B cell (primary cell): ENCODE measurements at regions not wholly inside any gene's neighbourhood (a gene's known extent, or its start where the extent isn't known, plus 50 kb on each side); places are given as distances from the start of the nearest gene placed in this dataset.

Experiments
- ATAC-seq: fragments of 200-7000 bp; cut with Tn5 transposase; one replicate; pipeline ENCODE4 v1.10.0; 2021; ENCODE audit warnings: low read depth, mild to moderate bottlenecking, moderate number of reproducible peaks, moderate library complexity
- CTCF ChIA-PET: fragments of 350-600 bp; sonication (Branson Sonifier 250); formaldehyde crosslinking; loops from one replicate; lab custom pipeline; 2021; ENCODE audit warnings: antibody characterized with exemption, inconsistent platforms; lab: Charles Lee
- POLR2A ChIA-PET: fragments of 350-600 bp; sonication (Branson Sonifier 250); formaldehyde crosslinking; loops from one replicate; lab custom pipeline; 2021; ENCODE audit warnings: antibody characterized with exemption; lab: Charles Lee
- DNase-seq: peaks from one replicate; pipeline ENCODE4 v3.0.0; 2013
- H2AFZ ChIP-seq: 2 replicates; pipeline ENCODE4 v1.6.1; 2012; ENCODE audit warnings: mild to moderate bottlenecking, low read depth, low read length; ENCODE audit not compliant: insufficient read depth, poor library complexity, severe bottlenecking
- H3K27ac ChIP-seq, 2 donors: 1 replicate in 1 of 2; 2 replicates in 1 of 2; pipeline ENCODE4 v1.5.1; 2012 to 2013; ENCODE audit warnings: low read length in 2 of 2, mild to moderate bottlenecking in 2 of 2, moderate library complexity in 1 of 2
- H3K27me3 ChIP-seq, 4 experiments: fragments of 200-600 bp in 1 of 4; sonication (generic) in 1 of 4; replicated peaks in 1 of 4; 1 replicate in 2 of 4; 2 replicates in 2 of 4; pipeline versions ENCODE4 v1.6.1 to v1.7.0; 2013 to 2016; ENCODE audit warnings: low read length in 3 of 4, mild to moderate bottlenecking in 2 of 4, mixed read lengths in 1 of 4, moderate library complexity in 1 of 4; ENCODE audit not compliant: insufficient read depth in 4 of 4, control insufficient read depth in 3 of 4; ENCODE audit errors: control extremely low read depth in 1 of 4
- H3K36me3 ChIP-seq, 2 experiments: replicated peaks in 1 of 2; 1 replicate in 1 of 2; 2 replicates in 1 of 2; pipeline versions ENCODE4 v1.6.1 to v1.7.1; 2013; ENCODE audit warnings: low read length in 1 of 2; ENCODE audit not compliant: insufficient read depth in 2 of 2, control insufficient read depth in 1 of 2; ENCODE audit errors: control extremely low read depth in 1 of 2, extremely low read depth in 1 of 2
- H3K4me1 ChIP-seq, 2 donors: fragments of 200-600 bp in 1 of 2; sonication (generic) in 1 of 2; 1 replicate in 1 of 2; 2 replicates in 1 of 2; pipeline versions ENCODE4 v1.5.1 to v1.6.1; 2013 to 2017; ENCODE audit warnings: low read length in 2 of 2; ENCODE audit not compliant: control insufficient read depth in 2 of 2, insufficient read depth in 2 of 2
- H3K4me2 ChIP-seq: replicated peaks from 2 replicates; pipeline ENCODE3; 2012; ENCODE audit warnings: mild to moderate bottlenecking, low read depth, low read length; ENCODE audit not compliant: poor library complexity, severe bottlenecking
- H3K4me3 ChIP-seq, 5 experiments: fragments of 200-600 bp in 1 of 5; sonication (generic) in 1 of 5; 1 replicate in 3 of 5; 2 replicates in 2 of 5; pipeline versions ENCODE4 v1.5.1 to v1.7.0; 2011 to 2016; ENCODE audit warnings: low read length in 4 of 5, mild to moderate bottlenecking in 4 of 5, low read depth in 2 of 5, control low read depth in 1 of 5, moderate library complexity in 1 of 5; ENCODE audit not compliant: insufficient read depth in 1 of 5; ENCODE audit errors: control extremely low read depth in 1 of 5, extremely low read depth in 1 of 5
- H3K79me2 ChIP-seq: fragments of 200-600 bp; sonication (generic); one replicate; pipeline ENCODE4 v1.6.0; 2016; ENCODE audit warnings: low read length; ENCODE audit not compliant: control insufficient read depth, insufficient read depth
- H3K9ac ChIP-seq: fragments of 200-600 bp; sonication (generic); 2 replicates; pipeline ENCODE4 v1.6.1; 2017; ENCODE audit warnings: mild to moderate bottlenecking, low read length, moderate library complexity
- H3K9me3 ChIP-seq, 3 donors: one replicate each; pipeline versions ENCODE4 v1.6.1 to v1.7.1; 2013; ENCODE audit warnings: low read length in 2 of 3; ENCODE audit not compliant: control insufficient read depth in 2 of 3, insufficient read depth in 1 of 3; ENCODE audit errors: control extremely low read depth in 1 of 3
- H4K20me1 ChIP-seq: 2 replicates; pipeline ENCODE4 v1.6.0; 2012; ENCODE audit warnings: mild to moderate bottlenecking, low read length; ENCODE audit not compliant: insufficient read depth, control insufficient read depth, poor library complexity, severe bottlenecking
- H3K27ac Mint-ChIP-seq: one replicate; pipeline ENCODE4 v1.8.0; 2021; ENCODE audit warnings: mixed read lengths
- H3K27me3 Mint-ChIP-seq: one replicate; pipeline ENCODE4 v1.8.0; 2021; ENCODE audit warnings: mixed read lengths
- H3K4me1 Mint-ChIP-seq: one replicate; pipeline ENCODE4 v1.8.0; 2021; ENCODE audit warnings: mixed read lengths
- H3K4me3 Mint-ChIP-seq: one replicate; pipeline ENCODE4 v1.8.0; 2021; ENCODE audit warnings: mixed read lengths
- H3K9me3 Mint-ChIP-seq: one replicate; pipeline ENCODE4 v1.8.0; 2022; ENCODE audit warnings: mixed read lengths; ENCODE audit not compliant: insufficient read depth
- EZH2 ChIP-seq: IDR thresholded peaks from 2 replicates; pipeline ENCODE4 v1.6.1; 2012; ENCODE audit warnings: borderline replicate concordance, low read depth, mild to moderate bottlenecking, moderate library complexity, low read length; ENCODE audit not compliant: insufficient read depth, poor library complexity, severe bottlenecking
- WGBS: methylation state at CpG from one replicate; pipeline ENCODE4 v1.1.5; 2013; ENCODE audit warnings: missing lambda C conversion rate; ENCODE audit not compliant: insufficient coverage; 5-methylcytosine and 5-hydroxymethylcytosine counted together
- intact Hi-C: fragments of 100-400 bp; cut with micrococcal nuclease; formaldehyde crosslinking; loops from one replicate; pipeline ENCODE4 v1.10.0; 2022
- TF ChIP-seq, protein P1 (sequence below): fragments of 200-600 bp; IDR thresholded peaks from one replicate; pipeline ENCODE4 v1.8.0; 2022; ENCODE audit warnings: antibody characterized with exemption, mild to moderate bottlenecking

DNA sequence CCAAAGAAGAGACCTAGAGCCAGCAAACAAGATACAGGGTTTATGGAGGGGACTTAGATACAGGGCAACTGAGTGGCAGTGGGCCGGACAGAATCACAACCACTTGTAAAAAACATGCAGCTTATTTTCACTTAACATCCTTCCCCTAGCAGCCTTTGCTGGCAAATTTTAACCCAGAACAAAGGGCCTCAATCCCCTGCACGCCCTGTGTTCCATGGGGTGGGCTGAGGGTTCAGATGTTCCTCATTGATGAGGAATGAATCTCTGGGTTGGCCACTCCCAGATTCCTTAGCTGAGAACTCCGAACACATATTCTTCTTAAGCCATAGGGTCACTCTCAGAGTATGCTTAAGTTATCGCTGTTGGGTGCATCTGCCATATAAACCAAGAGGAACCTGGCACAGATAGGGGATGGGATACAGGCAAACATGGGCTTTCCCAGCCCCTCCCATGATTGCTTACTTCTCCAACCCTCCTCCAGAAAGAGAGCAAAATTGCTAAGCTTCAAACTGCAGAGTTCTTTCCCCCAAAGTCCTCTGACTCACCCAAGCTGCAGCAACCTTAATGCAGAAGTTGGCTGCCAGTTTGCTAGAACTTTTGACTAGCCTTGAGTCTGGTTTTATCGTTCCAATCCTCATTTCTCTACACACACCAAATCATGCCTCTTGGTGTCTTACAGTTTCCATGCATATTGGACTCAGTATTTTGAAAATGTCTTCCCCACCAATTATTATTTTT lies 146.9 kb downstream of the CD47 start:
- Histone ChIP-seq H3K36me3 (no peaks in the 10 kb centered on the region), H3K79me2 (no peaks in the 10 kb centered on the region), H3K9me3 (peaks cover 0 to 1% (median 0%) of the 10 kb centered on the region in 3 donors), H3K27me3 (no peaks in the 10 kb centered on the region), H3K27ac (no peak overlapping the region), H2AFZ (no peak overlapping the region), H3K9ac (no peak overlapping the region), H3K4me3 (no peak overlapping the region), H3K4me2 (no peak overlapping the region), H4K20me1 (no peaks in the 10 kb centered on the region), H3K4me1 (no peaks in the 10 kb centered on the region)
- no peak for TF ChIP-seq EZH2
- TF ChIP-seq, protein P1, sequence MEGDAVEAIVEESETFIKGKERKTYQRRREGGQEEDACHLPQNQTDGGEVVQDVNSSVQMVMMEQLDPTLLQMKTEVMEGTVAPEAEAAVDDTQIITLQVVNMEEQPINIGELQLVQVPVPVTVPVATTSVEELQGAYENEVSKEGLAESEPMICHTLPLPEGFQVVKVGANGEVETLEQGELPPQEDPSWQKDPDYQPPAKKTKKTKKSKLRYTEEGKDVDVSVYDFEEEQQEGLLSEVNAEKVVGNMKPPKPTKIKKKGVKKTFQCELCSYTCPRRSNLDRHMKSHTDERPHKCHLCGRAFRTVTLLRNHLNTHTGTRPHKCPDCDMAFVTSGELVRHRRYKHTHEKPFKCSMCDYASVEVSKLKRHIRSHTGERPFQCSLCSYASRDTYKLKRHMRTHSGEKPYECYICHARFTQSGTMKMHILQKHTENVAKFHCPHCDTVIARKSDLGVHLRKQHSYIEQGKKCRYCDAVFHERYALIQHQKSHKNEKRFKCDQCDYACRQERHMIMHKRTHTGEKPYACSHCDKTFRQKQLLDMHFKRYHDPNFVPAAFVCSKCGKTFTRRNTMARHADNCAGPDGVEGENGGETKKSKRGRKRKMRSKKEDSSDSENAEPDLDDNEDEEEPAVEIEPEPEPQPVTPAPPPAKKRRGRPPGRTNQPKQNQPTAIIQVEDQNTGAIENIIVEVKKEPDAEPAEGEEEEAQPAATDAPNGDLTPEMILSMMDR, result no peak
- no peak overlapping the region for H3K4me3 Mint-ChIP-seq
- H3K4me1 Mint-ChIP-seq, result peaks cover 2% of the 10 kb centered on the region
- H3K27ac Mint-ChIP-seq, result no peak overlapping the region
- H3K27me3 Mint-ChIP-seq, result peaks cover 6% of the 10 kb centered on the region
- ChIA-PET POLR2A (no interaction called here), CTCF (interaction anchor here (1.1 to 1.5 kb wide), 2 partner anchors 378 to 534 kb away, joined by 3 to 5 read pairs; no protein-coding TSS in a partner anchor)
- ATAC-seq (no peak), DNase-seq (no peak)
- intact Hi-C loops, result no loop called here
- H3K9me3 Mint-ChIP-seq, result no peaks in the 10 kb centered on the region
- 93% methylated on average over 3 of the region's 5 CpGs for WGBS

DNA sequence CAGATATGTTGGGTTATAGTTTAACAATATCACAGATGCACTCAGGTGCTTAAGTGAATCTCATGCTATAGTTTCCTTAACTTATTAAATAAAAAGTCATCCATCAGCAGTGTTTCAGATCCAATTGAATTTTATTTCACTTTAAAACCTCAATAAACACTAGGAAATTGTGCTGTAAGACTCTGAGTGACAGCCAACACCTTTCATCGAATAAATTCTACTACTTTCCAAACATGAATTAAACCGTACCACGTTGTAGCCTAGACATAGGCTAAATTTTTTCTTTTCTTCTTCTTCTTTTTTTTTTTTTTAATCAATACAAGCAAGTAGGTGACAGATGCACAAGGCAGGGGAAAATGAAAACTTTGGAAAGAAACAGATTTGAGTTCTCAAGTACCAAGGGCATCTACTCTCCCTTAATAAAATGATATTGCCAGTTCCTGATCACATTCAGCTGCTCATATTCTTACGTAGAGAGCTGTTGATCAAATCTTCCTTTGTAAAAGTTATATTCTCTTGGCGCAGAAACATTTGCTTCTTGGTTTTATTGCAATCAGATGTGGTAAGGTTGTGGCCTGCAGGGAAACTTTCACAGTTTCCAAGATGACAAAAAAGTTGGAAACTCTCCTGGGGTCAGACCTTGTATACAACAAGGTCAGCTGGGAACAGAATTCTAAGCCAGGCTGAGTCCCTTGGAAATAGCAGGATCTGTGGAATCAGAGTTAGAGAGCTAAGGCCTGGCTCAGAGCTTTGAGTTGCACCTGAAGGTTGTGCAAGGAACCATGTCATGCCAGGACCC lies 147.7 kb downstream of the CD47 start:
- no peaks in the 10 kb centered on the region for H3K79me2 ChIP-seq
- POLR2A ChIA-PET, result no interaction called here
- Mint-ChIP-seq H3K9me3 (no peaks in the 10 kb centered on the region), H3K4me3 (no peak overlapping the region), H3K4me1 (peaks cover 2% of the 10 kb centered on the region), H3K27ac (no peak overlapping the region), H3K27me3 (peaks cover 3% of the 10 kb centered on the region)
- DNase-seq (no peak), ATAC-seq (no peak)
- no peaks in the 10 kb centered on the region for H3K36me3 ChIP-seq
- peaks cover 0 to 1% (median 0%) of the 10 kb centered on the region in 3 donors for H3K9me3 ChIP-seq
- 100% methylated on average over 1 of the region's 5 CpGs for WGBS
- no peaks in the 10 kb centered on the region for H4K20me1 ChIP-seq
- H3K4me3 ChIP-seq, result no peak overlapping the region
- CTCF ChIA-PET, result interaction anchor here (1.5 kb wide), 1 partner anchor 535 kb away, joined by 5 read pairs; no protein-coding TSS in a partner anchor
- intact Hi-C loops, result no loop called here
- H3K4me2 ChIP-seq, result no peak overlapping the region
- no peak overlapping the region for H2AFZ ChIP-seq
- no peak overlapping the region for H3K27ac ChIP-seq
- no peaks in the 10 kb centered on the region for H3K4me1 ChIP-seq
- H3K9ac ChIP-seq, result no peak overlapping the region
- no peak for TF ChIP-seq EZH2
- TF ChIP-seq, protein P1, result no peak
- H3K27me3 ChIP-seq, result no peaks in the 10 kb centered on the region
